ENCODE measurements at regions not wholly inside any gene's neighbourhood (a gene's known extent, or its start where the extent isn't known, plus 50 kb on each side); places are given as distances from the start of the nearest gene placed in this dataset.
A peak's percentile ranks its signal among the peaks of the same experiment; 100 is the strongest.
"Not testable (repeated sequence)": the region's sequence is repeated elsewhere in the genome, so short reads cannot be mapped to it uniquely, and the experiment has no call there.

GRCh38 chr1:169015464-169015863 is 91.0 kb upstream of the ATP1B1 start:
- DNase-seq = no peak

- DNase-seq = no peak
Measured at GRCh38 chr1:169018751-169019150, 87.7 kb upstream of the ATP1B1 start.

GRCh38 chr1:169019419-169020058 is 87.0 kb upstream of the ATP1B1 start:
- no peak for DNase-seq

- DNase-seq = no peak
Measured at GRCh38 chr1:169020684-169021083, 85.8 kb upstream of the ATP1B1 start.

- no peak for DNase-seq
Measured at GRCh38 chr1:169022648-169023047, 83.8 kb upstream of the ATP1B1 start.

- DNase-seq = no peak
Measured at GRCh38 chr1:169024255-169024654, 82.2 kb upstream of the ATP1B1 start.

- DNase-seq = peak; percentile 17
Measured at GRCh38 chr1:169024800-169025271, 81.7 kb upstream of the ATP1B1 start.

- DNase-seq = no peak
Measured at GRCh38 chr1:169025412-169025811, 81.1 kb upstream of the ATP1B1 start.

GRCh38 chr1:169027607-169028320 is 78.7 kb upstream of the ATP1B1 start:
- peak; percentile 47 for DNase-seq

- DNase-seq = no peak
Measured at GRCh38 chr1:169031566-169032224, 74.8 kb upstream of the ATP1B1 start.

- DNase-seq = no peak
Measured at GRCh38 chr1:169041366-169041765, 65.1 kb upstream of the ATP1B1 start.

GRCh38 chr1:169042377-169042776 is 64.1 kb upstream of the ATP1B1 start:
- no peak for DNase-seq

GRCh38 chr1:169043823-169044222 is 62.7 kb upstream of the ATP1B1 start:
- DNase-seq = no peak

- no peak for DNase-seq
Measured at GRCh38 chr1:169044296-169044695, 62.2 kb upstream of the ATP1B1 start.

- no peak for DNase-seq
Measured at GRCh38 chr1:169044971-169045370, 61.5 kb upstream of the ATP1B1 start.

GRCh38 chr1:169046671-169047070 is 59.8 kb upstream of the ATP1B1 start:
- DNase-seq = no peak

GRCh38 chr1:169047074-169047473 is 59.4 kb upstream of the ATP1B1 start:
- no peak for DNase-seq

- no peak for DNase-seq
Measured at GRCh38 chr1:169048043-169048442, 58.4 kb upstream of the ATP1B1 start.

GRCh38 chr1:169049258-169049938 is 57.1 kb upstream of the ATP1B1 start:
- DNase-seq = no peak

- DNase-seq = no peak
Measured at GRCh38 chr1:169051171-169051570, 55.3 kb upstream of the ATP1B1 start.

- not testable (repeated sequence) for DNase-seq
Measured at GRCh38 chr1:169052171-169052570, 54.3 kb upstream of the ATP1B1 start.

- DNase-seq = no peak
Measured at GRCh38 chr1:169052727-169053126, 53.8 kb upstream of the ATP1B1 start.

- no peak for DNase-seq
Measured at GRCh38 chr1:169053196-169053595, 53.3 kb upstream of the ATP1B1 start.

Measured in right kidney (tissue), 1 donor.